ENCODE measurements at regions not wholly inside any gene's neighbourhood (a gene's known extent, or its start where the extent isn't known, plus 50 kb on each side); places are given as distances from the start of the nearest gene placed in this dataset.

- TF ChIP-seq CTCF (IDR thresholded peaks at IDR 0.05), result no peak
- no peak for TF ChIP-seq EP300 (IDR thresholded peaks at IDR 0.05)
- TF ChIP-seq POLR2A (IDR thresholded peaks at IDR 0.05), result no peak
- no peak for TF ChIP-seq POLR2AphosphoS5 (IDR thresholded peaks at IDR 0.05)
Observed at GRCh38 chr5:125126050-125126449, 379.6 kb upstream of the ZNF608 start.

Measured in suprapubic skin (tissue), 4 donors.